8988T (cell line): ENCODE measurements at regions not wholly inside any gene's neighbourhood (a gene's known extent, or its start where the extent isn't known, plus 50 kb on each side); places are given as distances from the start of the nearest gene placed in this dataset.

Experiments
- DNase-seq: peaks from one replicate; pipeline ENCODE4 v3.0.0; 2011

DNA sequence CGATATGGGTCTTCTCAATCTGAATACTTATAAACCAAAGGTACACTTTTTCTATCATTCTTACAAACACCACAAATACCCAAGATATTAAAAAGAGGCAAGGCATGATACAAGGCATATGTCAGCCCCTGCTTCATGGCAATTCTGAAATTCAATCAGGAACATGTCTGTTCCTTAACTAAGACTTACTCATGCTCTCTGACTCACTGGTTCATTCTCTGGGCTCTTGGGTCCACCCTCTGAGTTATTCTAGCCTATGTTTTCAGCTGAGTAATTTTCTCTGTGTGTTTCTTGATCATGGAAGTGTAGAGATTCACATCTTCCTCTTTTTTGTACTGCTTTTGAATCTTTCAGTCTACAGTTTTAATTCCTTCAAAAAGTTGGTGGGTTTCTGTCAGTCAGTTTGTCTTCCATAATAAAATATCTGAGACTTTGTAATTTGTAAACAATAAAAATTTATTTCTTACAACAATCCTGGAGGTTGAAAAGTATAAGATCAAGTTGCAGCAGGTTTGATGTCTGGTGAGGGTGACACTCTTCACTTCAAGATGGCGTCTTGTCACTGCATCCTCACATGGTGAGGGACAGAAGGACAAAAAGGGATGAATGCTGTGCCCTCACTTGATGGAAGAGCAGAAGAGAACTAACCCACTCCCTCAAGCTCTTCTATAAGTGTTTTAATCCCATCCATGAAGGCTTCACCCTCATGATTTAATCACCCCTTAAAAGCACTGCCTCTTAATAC lies 211.7 kb downstream of the FAM76B start:
- no peak for DNase-seq

DNA sequence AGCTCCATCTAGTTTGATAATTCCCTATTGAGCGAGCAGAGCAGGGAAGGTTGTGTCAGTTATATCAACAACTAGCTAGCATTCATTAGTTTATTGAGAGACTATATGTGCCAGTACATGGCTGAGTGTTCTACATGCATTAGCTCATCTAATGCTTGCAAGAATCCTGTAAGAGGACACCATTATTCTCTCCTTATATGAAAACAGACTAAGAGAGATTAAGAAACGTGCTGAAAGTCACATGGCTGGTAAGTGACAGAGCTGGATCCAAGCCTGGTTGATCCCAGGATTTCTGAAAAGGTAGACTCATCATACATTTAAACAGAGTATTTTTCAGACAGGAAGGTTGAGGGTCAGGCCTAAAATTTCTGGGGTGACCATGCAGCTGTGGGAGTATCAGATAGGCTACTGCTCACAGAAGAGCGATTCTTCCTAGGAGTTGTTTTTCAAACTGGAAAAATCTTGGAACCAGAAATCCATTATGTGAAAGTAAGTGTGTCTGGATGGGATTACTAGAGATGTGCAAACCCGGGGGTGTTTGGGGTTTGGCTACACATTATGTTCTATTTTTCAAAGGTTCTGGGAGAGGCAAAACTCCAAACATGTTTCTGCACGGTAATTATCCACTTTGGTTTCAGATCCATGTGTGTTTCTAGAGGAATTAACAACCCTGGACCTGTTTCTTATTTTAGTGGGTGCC lies 213.3 kb downstream of the FAM76B start:
- DNase-seq: no peak

DNA sequence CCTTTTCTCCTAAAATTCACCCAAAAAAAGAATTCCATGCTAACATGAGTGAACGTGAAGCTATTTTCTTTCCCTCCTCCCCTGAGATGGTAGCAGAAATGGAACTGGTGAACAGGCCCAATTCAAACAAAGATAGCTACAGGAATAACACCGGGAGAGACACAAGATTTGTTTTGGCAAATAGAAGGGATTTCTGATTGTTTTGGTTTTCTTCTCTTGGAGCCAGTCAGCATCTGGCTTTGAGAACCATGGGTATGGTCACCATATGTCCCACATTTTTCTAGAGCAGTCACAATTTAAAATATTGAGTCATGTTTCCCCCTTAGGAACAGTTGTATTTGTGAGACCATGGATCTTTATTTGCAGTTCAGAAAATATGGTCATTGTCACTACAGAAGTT lies 214.1 kb downstream of the FAM76B start:
- no peak for DNase-seq

DNA sequence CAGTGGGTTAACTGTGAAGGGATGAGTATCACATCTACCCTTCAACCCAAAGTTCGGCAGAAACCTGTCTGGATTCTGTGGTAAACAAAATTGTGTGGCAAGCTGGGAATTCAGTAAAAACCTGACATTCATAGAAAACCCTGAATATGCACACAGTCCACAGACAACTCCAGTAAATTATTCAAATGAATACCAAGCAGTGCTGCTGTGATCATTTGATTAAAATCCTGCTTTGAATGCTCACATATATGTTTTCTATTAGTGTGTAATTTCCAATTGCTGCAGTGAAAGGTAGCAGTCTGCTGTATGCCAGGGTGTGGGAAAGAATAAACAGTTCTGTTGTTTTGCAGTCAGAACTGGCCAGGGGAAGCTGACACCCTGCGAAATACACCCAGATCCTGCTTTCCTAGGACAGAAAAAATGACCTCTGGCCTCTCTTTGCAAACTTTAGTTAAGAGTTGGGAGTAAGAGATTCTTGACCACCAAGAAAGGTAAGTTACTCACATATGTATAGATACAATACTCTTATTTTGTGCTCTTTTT lies 217.8 kb downstream of the FAM76B start:
- no peak for DNase-seq

DNA sequence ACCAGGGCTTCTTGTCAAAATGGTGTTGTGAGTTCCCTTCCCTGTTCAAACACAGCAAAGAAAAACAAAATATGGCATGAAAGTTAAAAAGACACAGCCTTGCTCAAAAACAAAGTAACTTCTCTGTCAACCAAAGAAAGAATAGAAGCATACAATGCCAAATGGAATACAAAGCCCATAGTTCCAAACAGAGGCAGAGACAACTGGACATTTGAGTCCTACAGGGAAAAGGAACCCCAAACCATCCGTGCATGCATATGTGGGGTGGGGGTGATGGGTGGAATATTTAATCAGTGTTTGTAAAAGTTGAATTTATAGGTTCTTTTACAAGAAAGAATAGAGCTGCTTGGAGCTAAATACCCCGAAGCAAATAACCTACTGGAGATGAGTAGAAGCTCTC lies 218.7 kb downstream of the FAM76B start:
- DNase-seq: no peak

DNA sequence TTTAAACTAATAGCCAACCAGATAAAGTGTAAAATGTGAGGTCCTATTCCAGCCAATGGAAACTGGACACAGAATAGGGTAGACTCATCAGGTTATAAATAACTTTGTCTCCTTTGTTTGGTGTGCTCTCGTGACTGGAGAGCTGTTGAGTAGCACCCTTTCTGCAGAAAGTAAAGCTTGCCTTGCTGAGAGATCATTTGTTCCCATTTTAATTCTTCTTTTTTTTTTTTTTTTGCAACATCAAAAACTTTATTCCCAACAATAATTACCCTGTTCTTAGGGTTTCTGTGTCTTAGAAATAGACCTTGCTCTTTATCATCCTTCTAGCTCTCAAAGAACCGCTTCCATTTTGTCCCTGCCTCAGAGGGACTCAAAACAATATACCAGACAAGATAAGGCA lies 220.4 kb downstream of the FAM76B start:
- DNase-seq: no peak

DNA sequence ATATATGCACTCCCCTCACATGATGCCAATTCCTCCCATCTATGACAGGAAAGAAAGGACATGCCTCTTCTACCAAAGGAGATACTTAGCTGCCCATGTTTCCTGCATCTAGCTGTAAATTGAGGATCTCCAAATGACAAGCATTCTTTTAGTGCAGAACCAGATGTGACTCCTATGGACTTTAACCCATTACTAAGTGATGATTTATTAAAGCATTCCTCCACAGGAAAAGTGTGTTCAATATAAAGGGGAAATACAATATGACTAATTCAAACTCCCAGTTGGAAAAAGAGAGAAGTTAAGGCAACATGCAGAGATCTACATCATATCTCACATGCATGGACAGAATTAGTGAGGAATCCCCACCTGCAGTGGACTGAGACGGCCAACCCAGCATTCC lies 221.3 kb downstream of the FAM76B start:
- no peak for DNase-seq

DNA sequence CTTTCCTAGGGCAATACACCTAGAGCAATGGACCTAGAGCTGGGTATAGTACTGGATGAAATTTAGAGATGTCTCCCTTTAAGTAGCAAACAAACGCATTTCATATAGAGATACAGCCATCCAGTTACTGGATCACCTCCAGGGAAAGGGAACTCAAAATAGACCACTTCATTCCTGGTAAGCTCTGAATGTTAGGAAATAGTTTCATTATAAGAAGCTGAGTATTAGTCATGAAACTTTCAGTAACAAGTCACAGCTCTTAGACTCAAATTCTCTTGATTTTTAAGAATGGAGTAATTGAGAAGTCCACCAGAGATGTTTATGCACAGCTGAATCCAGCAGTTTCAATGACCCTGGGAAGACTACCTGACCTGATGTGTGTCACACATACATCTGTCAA lies 221.9 kb downstream of the FAM76B start:
- no peak for DNase-seq

DNA sequence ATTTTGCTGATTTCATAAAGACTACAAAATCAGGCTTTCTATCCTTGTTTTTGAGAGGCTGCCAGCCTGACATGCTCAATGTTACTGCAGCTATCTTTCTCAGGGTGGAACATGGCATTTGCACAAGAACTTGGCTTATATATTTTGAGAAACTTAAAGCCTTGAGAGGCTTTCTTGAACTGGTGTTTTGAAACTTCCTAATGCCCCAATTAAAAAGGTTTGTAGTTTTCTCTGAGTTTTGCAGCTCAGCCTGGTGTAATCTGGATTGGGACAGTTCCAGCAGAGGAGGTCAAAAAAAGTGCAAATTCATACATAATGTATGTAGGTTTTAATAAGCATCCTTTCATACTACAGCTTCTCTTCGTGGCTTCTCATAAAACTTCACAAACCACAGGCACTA lies 223.4 kb downstream of the FAM76B start:
- no peak for DNase-seq

DNA sequence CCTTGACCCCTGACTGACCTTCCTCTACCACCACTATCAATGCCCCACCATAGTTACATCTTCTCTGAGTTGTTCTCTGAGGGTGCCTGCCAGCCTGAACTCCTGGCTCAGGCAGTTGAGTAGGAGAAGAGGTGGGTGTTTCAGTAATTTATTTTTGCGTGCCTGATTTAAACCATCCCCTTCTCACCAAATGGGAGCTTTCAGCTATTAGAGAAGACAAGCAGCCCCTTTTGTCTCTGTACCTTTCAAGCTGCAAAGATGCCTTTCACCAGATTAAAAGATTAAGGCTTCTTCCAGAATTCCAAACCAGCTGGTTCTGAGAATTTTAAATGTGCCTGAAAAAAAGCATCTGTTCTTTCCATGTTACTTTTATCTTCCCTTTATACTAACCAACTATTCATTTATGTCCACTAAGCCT lies 223.8 kb downstream of the FAM76B start:
- no peak for DNase-seq

DNA sequence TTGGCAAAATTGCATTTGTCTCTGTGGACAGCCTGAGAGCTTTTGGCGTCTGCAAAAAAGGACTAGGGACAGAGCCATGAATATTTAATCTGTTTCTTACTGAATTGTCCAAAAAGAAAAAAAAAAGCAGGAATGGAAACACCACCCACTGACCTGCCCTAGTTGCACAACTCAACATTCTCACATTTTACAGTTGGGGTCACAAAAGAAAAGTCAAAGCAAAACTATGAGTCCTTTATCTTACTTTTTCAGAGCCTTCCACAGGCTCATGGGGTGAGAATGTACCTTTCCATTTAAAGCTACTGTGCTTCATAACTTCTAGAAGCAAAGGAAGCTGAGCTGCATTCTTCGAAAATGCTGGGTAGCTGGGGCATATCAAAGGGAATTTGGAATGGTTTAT lies 225.7 kb downstream of the FAM76B start:
- DNase-seq: no peak

DNA sequence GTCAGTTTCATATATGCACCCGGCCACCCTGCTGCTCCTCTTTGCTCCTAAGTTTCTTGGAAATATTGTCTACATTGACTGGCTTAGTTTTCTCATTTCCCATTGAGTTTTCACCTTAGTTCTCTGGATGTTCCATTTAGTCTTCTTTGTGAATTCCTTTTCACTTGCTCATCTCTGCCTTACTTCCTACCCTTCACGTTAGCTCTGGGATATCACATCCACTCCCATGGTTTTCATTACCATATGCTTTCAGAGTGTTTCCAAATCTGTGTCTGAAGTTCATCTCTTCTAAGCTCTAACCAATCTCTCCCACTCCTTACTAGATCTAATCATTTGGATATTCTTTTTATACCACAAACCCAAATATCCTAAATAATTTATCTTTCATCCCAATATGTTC lies 226.4 kb downstream of the FAM76B start:
- DNase-seq: no peak

DNA sequence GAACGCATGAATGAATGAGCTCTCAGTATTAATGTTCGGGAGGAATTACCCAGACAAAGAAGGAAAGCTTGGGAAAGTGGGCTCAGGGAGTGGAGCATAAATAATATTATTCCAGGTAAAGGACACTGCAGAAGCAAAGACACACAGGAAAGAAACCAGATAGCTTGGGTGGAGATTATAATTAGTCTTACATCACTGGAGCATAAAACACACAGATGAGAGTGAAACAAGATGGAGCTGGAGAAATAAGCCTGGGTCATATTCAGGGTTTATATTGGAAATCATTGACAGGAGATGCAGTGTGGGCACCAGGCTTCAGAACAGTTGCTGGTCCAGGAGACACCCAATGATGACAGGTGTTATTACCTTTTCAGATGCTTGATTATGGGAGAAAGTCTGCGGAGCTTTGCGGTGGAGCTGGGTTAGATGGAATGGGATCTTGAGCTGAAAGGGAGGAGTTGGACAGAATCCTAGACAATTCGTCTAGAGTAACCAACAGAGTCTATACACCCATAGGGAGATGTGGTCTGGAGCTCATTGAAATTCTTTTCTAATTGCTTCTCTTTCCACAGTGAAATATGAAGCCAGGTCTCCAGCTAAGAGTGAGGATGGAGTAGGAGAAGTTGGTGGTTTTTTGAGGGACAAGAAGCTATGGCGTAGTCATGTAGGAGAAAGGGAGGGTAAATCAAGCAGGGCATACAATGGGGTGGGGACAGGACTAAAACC lies 227.2 kb downstream of the FAM76B start:
- no peak for DNase-seq

DNA sequence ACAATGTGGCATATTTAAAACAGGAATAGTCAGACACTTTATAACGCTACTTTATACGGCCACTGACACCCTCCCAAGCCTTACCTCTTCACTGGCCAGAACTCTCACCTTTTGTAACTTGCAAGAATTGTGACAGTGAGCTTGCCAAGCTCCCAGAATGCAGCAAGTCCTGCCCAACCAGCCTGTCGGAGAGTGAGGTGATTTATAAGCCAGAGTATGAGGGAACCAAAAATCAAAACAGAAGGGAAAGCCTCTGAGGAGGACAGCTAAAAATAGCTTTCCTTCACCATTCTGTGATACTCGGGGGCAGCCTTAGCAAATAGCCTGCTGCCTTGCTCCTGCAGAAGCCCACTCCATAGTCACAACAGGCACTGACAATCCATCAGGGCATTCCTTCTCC lies 229.7 kb downstream of the FAM76B start:
- no peak for DNase-seq

DNA sequence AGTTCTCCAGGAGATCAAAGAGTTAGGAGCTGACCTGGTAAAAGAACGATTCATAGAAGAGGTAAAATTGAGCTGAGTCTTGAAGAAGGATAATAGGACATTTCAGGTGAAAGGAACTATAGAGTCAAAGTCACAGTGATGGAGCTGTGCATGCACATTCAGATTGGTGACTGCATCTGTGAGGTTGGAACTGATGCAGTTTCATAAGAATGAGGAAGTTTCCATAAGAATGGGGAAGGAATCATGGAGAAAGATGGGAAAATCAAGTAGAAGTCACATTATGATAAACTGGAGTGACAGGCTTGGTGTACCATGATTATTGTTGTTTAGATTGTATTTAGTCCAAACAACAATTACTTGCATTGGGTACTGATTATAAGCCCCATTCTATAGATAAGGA lies 232.2 kb downstream of the FAM76B start:
- no peak for DNase-seq

DNA sequence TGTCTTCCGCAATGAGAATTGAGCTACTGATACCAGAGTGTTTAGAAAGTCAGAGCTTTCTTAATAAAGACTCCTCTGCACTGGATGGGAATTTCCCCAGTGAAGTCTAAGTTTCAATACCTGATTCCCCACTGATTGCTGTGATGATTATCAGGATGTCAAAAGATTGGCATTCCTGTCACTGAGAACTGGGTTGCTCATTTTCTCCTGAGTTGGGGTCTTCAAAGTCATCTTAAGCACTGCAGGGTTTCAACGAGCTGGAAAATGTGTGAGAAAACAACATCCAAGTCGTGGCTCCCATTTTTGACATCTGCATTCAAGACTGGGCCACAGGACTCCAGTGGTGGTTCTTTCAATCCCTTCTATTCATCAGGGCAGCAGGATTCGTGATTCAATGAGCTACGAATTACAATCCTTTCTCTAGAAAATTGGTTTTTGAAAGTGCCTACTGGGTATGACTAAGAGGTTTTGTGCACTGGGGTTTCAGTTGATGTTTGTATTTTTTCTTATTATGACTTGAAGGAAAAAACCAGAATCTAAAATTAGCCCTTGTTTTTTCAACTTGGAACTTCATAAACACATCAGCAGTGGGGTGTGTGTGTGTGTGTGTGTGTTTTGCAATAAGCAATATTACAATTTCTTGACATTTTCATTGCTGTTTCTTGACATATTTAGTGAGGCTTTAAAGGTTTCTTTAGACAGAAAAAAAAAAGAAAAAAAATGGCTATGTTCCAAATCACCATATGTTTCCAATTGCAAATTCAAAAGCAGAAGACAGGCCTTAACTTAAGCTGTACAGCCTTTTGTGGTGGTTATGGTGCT lies 233.0 kb downstream of the FAM76B start:
- no peak for DNase-seq

DNA sequence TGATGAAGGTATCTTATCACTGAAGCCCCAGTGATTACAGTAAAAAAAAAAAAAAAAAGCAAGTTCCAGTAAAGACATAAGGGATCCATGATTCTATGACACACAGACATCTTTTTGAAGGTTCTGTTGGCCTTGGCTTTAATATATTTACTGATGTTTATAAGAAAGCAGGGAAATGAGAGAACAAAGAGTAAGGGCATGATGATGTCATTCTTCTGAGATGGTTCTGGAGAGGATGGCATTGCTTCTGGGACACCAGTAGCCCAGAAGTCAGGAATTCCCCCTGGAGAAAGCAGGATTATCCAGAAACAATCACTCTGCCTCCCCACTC lies 233.6 kb downstream of the FAM76B start:
- DNase-seq: no peak

DNA sequence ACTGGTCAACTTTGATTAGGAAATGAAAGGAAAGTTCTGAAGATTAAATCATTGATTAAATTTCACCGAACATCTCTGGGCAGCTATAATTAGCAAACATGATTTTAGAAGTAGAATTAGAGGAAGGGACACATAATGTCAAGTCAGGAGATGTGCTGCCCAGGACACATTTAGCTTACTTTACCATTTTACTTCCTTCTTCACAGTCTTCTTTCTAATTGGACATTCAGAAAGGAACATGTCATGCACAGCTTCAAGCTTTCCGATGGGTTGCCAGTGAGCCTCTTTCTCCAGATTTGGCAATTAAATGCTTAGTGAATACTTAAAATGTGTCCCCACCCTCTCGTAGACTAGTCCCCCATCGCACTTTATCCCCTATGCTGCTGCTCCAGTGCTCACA lies 234.7 kb downstream of the FAM76B start:
- no peak for DNase-seq

DNA sequence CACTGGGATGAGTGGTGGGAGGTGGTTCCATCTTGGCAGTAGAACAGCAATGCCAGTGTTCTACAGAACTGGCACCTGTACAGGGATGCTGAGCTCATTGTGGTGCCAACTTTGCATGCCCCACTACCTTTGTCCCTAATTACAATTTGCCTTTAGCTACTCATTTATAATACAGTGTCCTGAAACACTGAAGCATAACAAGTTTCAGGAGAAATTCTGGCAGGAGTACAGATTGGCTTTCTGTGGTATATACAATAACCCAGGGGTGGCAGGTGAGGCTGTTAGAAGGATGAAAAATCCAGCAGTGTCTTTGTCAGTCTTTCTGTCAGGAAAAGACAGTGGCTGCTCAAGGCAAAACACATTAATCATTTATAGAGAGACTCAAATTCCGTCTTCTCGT lies 240.3 kb downstream of the FAM76B start:
- DNase-seq: no peak

DNA sequence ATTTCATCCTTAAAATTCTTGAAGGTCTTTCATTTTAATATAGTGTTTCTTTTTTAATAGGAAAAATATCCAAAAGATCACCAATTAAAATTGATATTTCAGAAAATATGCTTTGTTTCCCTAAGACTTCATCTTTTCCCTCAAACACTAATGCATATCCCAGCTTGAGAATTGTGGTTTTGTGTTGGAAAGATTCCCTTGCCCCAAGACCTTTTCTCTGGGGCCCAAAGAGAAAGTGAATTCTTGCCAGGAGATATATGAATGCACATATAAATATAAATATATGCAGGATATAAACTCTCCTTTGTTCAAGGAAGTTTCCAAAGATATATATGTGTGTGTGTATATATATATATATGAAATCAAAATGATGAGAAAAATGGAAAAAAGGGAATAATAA lies 241.2 kb downstream of the FAM76B start:
- no peak for DNase-seq

DNA sequence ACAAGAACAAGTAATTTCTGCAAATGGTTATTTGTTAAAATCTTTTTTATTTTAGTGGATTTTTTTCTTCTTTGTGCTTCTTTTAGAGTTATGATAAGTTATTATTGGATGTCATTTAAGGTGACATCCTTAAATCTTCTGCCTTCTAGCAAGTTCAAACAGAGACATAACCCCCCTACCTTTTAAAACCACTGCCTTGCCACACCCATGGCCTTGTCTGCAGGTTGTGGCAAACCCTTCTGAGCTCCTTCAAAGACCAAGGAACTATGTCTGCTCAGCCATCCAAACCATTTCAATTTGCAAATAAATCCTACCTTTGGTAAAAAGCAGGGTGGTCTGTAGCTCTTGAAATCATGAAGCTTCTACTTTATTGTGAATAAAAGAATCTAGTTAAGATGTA lies 241.6 kb downstream of the FAM76B start:
- DNase-seq: no peak

DNA sequence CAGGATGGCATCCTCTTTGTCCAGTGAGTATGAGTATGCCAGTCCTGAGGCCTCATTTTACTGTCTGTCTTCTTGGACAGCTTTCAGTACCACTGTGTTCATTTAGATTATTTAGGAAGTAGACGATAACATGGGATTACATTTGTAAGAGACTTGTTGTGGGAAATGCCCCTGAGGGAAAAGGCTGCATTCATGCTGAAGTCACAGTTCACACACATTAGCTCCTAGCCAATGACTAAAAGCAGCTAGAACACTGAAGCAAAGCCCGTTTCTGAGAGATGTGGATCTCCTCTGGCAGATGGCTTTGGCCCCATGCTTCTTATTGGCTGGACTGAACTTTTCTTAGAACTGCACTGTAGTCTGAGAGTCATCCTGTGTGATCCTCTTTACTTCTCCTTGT lies 242.4 kb downstream of the FAM76B start:
- DNase-seq: no peak
